ENCODE measurements at regions not wholly inside any gene's neighbourhood (a gene's known extent, or its start where the extent isn't known, plus 50 kb on each side); places are given as distances from the start of the nearest gene placed in this dataset.
"Not testable (repeated sequence)": the region's sequence is repeated elsewhere in the genome, so short reads cannot be mapped to it uniquely, and the experiment has no call there.

- ATAC-seq (replicated peaks), result no peak
- no peaks in the 10 kb centered on the region for H3K4me1 Mint-ChIP-seq
- H3K27ac Mint-ChIP-seq, result no peak overlapping the region
- no peaks in the 10 kb centered on the region for H3K27me3 Mint-ChIP-seq
- no peaks in the 10 kb centered on the region for H3K36me3 Mint-ChIP-seq (ENCODE audit: low read depth)
- peaks cover 11% of the 10 kb centered on the region for H3K9me3 Mint-ChIP-seq
- no peak overlapping the region for H3K4me3 Mint-ChIP-seq
Observed at GRCh38 chr13:80823472-80823871, 482.5 kb upstream of the SPRY2 start.

- Mint-ChIP-seq H3K27ac (no peak overlapping the region), H3K36me3 (ENCODE audit: low read depth) (no peaks in the 10 kb centered on the region), H3K4me3 (no peak overlapping the region), H3K9me3 (peaks cover 11% of the 10 kb centered on the region), H3K4me1 (no peaks in the 10 kb centered on the region), H3K27me3 (no peaks in the 10 kb centered on the region)
- no peak for ATAC-seq (replicated peaks)
Observed at GRCh38 chr13:80821466-80821865, 480.5 kb upstream of the SPRY2 start.

- Mint-ChIP-seq H3K4me3 (no peak overlapping the region), H3K27ac (no peak overlapping the region), H3K9me3 (peaks cover 3% of the 10 kb centered on the region), H3K4me1 (no peaks in the 10 kb centered on the region), H3K36me3 (ENCODE audit: low read depth) (no peaks in the 10 kb centered on the region), H3K27me3 (no peaks in the 10 kb centered on the region)
- ATAC-seq (replicated peaks), result no peak
Observed at GRCh38 chr13:80817979-80818378, 477.1 kb upstream of the SPRY2 start.

- no peak overlapping the region for H3K4me3 Mint-ChIP-seq
- ATAC-seq (replicated peaks), result no peak
Observed at GRCh38 chr13:80814541-80814940, 473.6 kb upstream of the SPRY2 start.

GRCh38 chr13:80810294-80810693, 469.4 kb upstream of the SPRY2 start:
- ATAC-seq (replicated peaks), result not testable (repeated sequence)

More at GRCh38 chr13:80814541-80814940, 473.6 kb upstream of the SPRY2 start:
- no peaks in the 10 kb centered on the region for H3K36me3 Mint-ChIP-seq (ENCODE audit: low read depth)
- H3K9me3 Mint-ChIP-seq, result peaks cover 6% of the 10 kb centered on the region
- H3K27me3 Mint-ChIP-seq, result no peaks in the 10 kb centered on the region
- H3K27ac Mint-ChIP-seq, result no peak overlapping the region
- no peaks in the 10 kb centered on the region for H3K4me1 Mint-ChIP-seq

GRCh38 chr13:80802946-80803345, 462.0 kb upstream of the SPRY2 start:
- no peak overlapping the region for H3K4me3 Mint-ChIP-seq

More at GRCh38 chr13:80810294-80810693, 469.4 kb upstream of the SPRY2 start:
- not testable (repeated sequence) for H3K4me1 Mint-ChIP-seq; H3K9me3 Mint-ChIP-seq; H3K27ac Mint-ChIP-seq; H3K4me3 Mint-ChIP-seq; H3K36me3 Mint-ChIP-seq (ENCODE audit: low read depth); H3K27me3 Mint-ChIP-seq

GRCh38 chr13:80798576-80799133, 457.7 kb upstream of the SPRY2 start:
- H3K4me3 Mint-ChIP-seq, result no peak overlapping the region
- no peaks in the 10 kb centered on the region for H3K4me1 Mint-ChIP-seq
- H3K27ac Mint-ChIP-seq, result no peak overlapping the region
- no peak for ATAC-seq (replicated peaks)
- H3K27me3 Mint-ChIP-seq, result no peaks in the 10 kb centered on the region
- peaks cover 8% of the 10 kb centered on the region for H3K9me3 Mint-ChIP-seq
- H3K36me3 Mint-ChIP-seq (ENCODE audit: low read depth), result no peaks in the 10 kb centered on the region

More at GRCh38 chr13:80802946-80803345, 462.0 kb upstream of the SPRY2 start:
- peaks cover 10% of the 10 kb centered on the region for H3K9me3 Mint-ChIP-seq
- ATAC-seq (replicated peaks), result no peak
- no peak overlapping the region for H3K27ac Mint-ChIP-seq
- H3K36me3 Mint-ChIP-seq (ENCODE audit: low read depth), result no peaks in the 10 kb centered on the region
- no peaks in the 10 kb centered on the region for H3K4me1 Mint-ChIP-seq
- H3K27me3 Mint-ChIP-seq, result no peaks in the 10 kb centered on the region

- Mint-ChIP-seq H3K9me3 (peaks cover 17% of the 10 kb centered on the region), H3K27me3 (no peaks in the 10 kb centered on the region), H3K27ac (no peak overlapping the region), H3K36me3 (ENCODE audit: low read depth) (no peaks in the 10 kb centered on the region), H3K4me1 (no peaks in the 10 kb centered on the region), H3K4me3 (no peak overlapping the region)
- ATAC-seq (replicated peaks), result no peak
Observed at GRCh38 chr13:80787604-80788003, 446.7 kb upstream of the SPRY2 start.

GRCh38 chr13:80783926-80784565, 443.1 kb upstream of the SPRY2 start:
- Mint-ChIP-seq H3K9me3 (peaks cover 8% of the 10 kb centered on the region), H3K36me3 (ENCODE audit: low read depth) (no peaks in the 10 kb centered on the region), H3K4me3 (no peak overlapping the region), H3K4me1 (no peaks in the 10 kb centered on the region), H3K27me3 (no peaks in the 10 kb centered on the region), H3K27ac (no peak overlapping the region)
- ATAC-seq (replicated peaks), result no peak

GRCh38 chr13:80782441-80782840, 441.5 kb upstream of the SPRY2 start:
- Mint-ChIP-seq H3K36me3 (ENCODE audit: low read depth) (no peaks in the 10 kb centered on the region), H3K27me3 (no peaks in the 10 kb centered on the region), H3K9me3 (peaks cover 8% of the 10 kb centered on the region), H3K4me1 (no peaks in the 10 kb centered on the region), H3K27ac (no peak overlapping the region), H3K4me3 (no peak overlapping the region)
- ATAC-seq (replicated peaks), result no peak

- H3K27me3 Mint-ChIP-seq, result no peaks in the 10 kb centered on the region
- no peak for ATAC-seq (replicated peaks)
- H3K4me3 Mint-ChIP-seq, result no peak overlapping the region
- no peaks in the 10 kb centered on the region for H3K4me1 Mint-ChIP-seq
- H3K9me3 Mint-ChIP-seq, result peaks cover 5% of the 10 kb centered on the region
- no peaks in the 10 kb centered on the region for H3K36me3 Mint-ChIP-seq (ENCODE audit: low read depth)
- no peak overlapping the region for H3K27ac Mint-ChIP-seq
Observed at GRCh38 chr13:80778297-80778696, 437.4 kb upstream of the SPRY2 start.

- Mint-ChIP-seq H3K36me3 (ENCODE audit: low read depth) (no peaks in the 10 kb centered on the region), H3K4me3 (no peak overlapping the region), H3K27me3 (no peaks in the 10 kb centered on the region)
Observed at GRCh38 chr13:80757694-80758093, 416.8 kb upstream of the SPRY2 start.

GRCh38 chr13:80755910-80756309, 415.0 kb upstream of the SPRY2 start:
- no peak for ATAC-seq (replicated peaks)
- H3K9me3 Mint-ChIP-seq, result peaks cover 19% of the 10 kb centered on the region
- H3K27ac Mint-ChIP-seq, result no peak overlapping the region
- no peak overlapping the region for H3K4me3 Mint-ChIP-seq
- H3K4me1 Mint-ChIP-seq, result no peaks in the 10 kb centered on the region
- H3K27me3 Mint-ChIP-seq, result no peaks in the 10 kb centered on the region
- no peaks in the 10 kb centered on the region for H3K36me3 Mint-ChIP-seq (ENCODE audit: low read depth)

More at GRCh38 chr13:80757694-80758093, 416.8 kb upstream of the SPRY2 start:
- no peak for ATAC-seq (replicated peaks)
- Mint-ChIP-seq H3K27ac (no peak overlapping the region), H3K4me1 (no peaks in the 10 kb centered on the region), H3K9me3 (peaks cover 13% of the 10 kb centered on the region)

GRCh38 chr13:80754441-80754840, 413.5 kb upstream of the SPRY2 start:
- Mint-ChIP-seq H3K4me3 (no peak overlapping the region), H3K27ac (no peak overlapping the region), H3K4me1 (no peaks in the 10 kb centered on the region), H3K9me3 (peaks cover 16% of the 10 kb centered on the region), H3K36me3 (ENCODE audit: low read depth) (no peaks in the 10 kb centered on the region), H3K27me3 (no peaks in the 10 kb centered on the region)
- no peak for ATAC-seq (replicated peaks)

GRCh38 chr13:80753866-80754265, 412.9 kb upstream of the SPRY2 start:
- no peak overlapping the region for H3K27ac Mint-ChIP-seq
- H3K27me3 Mint-ChIP-seq, result no peaks in the 10 kb centered on the region
- no peaks in the 10 kb centered on the region for H3K36me3 Mint-ChIP-seq (ENCODE audit: low read depth)
- peaks cover 16% of the 10 kb centered on the region for H3K9me3 Mint-ChIP-seq
- no peak overlapping the region for H3K4me3 Mint-ChIP-seq
- H3K4me1 Mint-ChIP-seq, result no peaks in the 10 kb centered on the region
- ATAC-seq (replicated peaks), result no peak

Measured in activated T-helper 17 cell treated with anti-CD3 and anti-CD28 coated beads, Interleukin-2, amount 50 U/mL, for 72 hours (primary cell).